Occipital lobe (tissue), 1 donor: ENCODE measurements at regions not wholly inside any gene's neighbourhood (a gene's known extent, or its start where the extent isn't known, plus 50 kb on each side); places are given as distances from the start of the nearest gene placed in this dataset.
A peak's percentile ranks its signal among the peaks of the same experiment; 100 is the strongest.

Experiments used
- DNase-seq: peaks from one replicate; lab custom pipeline; 2025; lab: John Stamatoyannopoulos, UW

- DNase-seq: no peak
Measured at GRCh38 chr3:177596248-177596815, 399.1 kb upstream of the TBL1XR1 start.

- peak; percentile 43 for DNase-seq
Measured at GRCh38 chr3:177596816-177597271, 399.6 kb upstream of the TBL1XR1 start.

- DNase-seq: peak; percentile 55
Measured at GRCh38 chr3:177597311-177598096, 400.2 kb upstream of the TBL1XR1 start.

- DNase-seq: no peak
Measured at GRCh38 chr3:177598097-177598833, 401.0 kb upstream of the TBL1XR1 start.

GRCh38 chr3:177599326-177599725 is 402.0 kb upstream of the TBL1XR1 start:
- no peak for DNase-seq

GRCh38 chr3:177599837-177600236 is 402.6 kb upstream of the TBL1XR1 start:
- DNase-seq: no peak

- DNase-seq: no peak
Measured at GRCh38 chr3:177600411-177600810, 403.1 kb upstream of the TBL1XR1 start.

GRCh38 chr3:177601152-177601551 is 403.9 kb upstream of the TBL1XR1 start:
- no peak for DNase-seq

GRCh38 chr3:177602601-177603147 is 405.4 kb upstream of the TBL1XR1 start:
- no peak for DNase-seq

- DNase-seq: no peak
Measured at GRCh38 chr3:177603148-177603603, 405.9 kb upstream of the TBL1XR1 start.

- no peak for DNase-seq
Measured at GRCh38 chr3:177604181-177604580, 406.9 kb upstream of the TBL1XR1 start.

- DNase-seq: no peak
Measured at GRCh38 chr3:177606891-177607290, 409.6 kb upstream of the TBL1XR1 start.

GRCh38 chr3:177607589-177607988 is 410.3 kb upstream of the TBL1XR1 start:
- DNase-seq: no peak

GRCh38 chr3:177608443-177608842 is 411.2 kb upstream of the TBL1XR1 start:
- DNase-seq: no peak

- no peak for DNase-seq
Measured at GRCh38 chr3:177609613-177610012, 412.3 kb upstream of the TBL1XR1 start.

GRCh38 chr3:177610262-177610661 is 413.0 kb upstream of the TBL1XR1 start:
- no peak for DNase-seq

GRCh38 chr3:177610686-177611633 is 413.7 kb upstream of the TBL1XR1 start:
- no peak for DNase-seq

GRCh38 chr3:177611752-177612334 is 414.6 kb upstream of the TBL1XR1 start:
- DNase-seq: no peak

GRCh38 chr3:177613901-177614300 is 416.6 kb upstream of the TBL1XR1 start:
- DNase-seq: no peak

GRCh38 chr3:177615015-177615414 is 417.7 kb upstream of the TBL1XR1 start:
- no peak for DNase-seq
